Keratinocyte (primary cell): ENCODE measurements at regions not wholly inside any gene's neighbourhood (a gene's known extent, or its start where the extent isn't known, plus 50 kb on each side); places are given as distances from the start of the nearest gene placed in this dataset.

Source experiments
- DNase-seq: peaks from one replicate; pipeline ENCODE4 v3.0.0-alpha.2; 2011; ENCODE audit warnings: low read depth, missing footprints, low spot score
- FAIRE-seq: peaks from 2 replicates; lab custom pipeline; 2011; peaks lifted over from hg19 to GRCh38; lab: Jason Lieb, UNC
- H2AFZ ChIP-seq: 2 replicates; pipeline ENCODE4 v1.6.0; 2012; ENCODE audit warnings: low read length, control low read depth, inconsistent platforms; ENCODE audit not compliant: control insufficient read depth
- H3K27ac ChIP-seq: 2 replicates; pipeline ENCODE4 v1.5.1; 2011; ENCODE audit warnings: low read length; ENCODE audit not compliant: control insufficient read depth, insufficient read depth
- H3K27me3 ChIP-seq: 3 replicates; pipeline ENCODE4 v1.6.0; 2011; ENCODE audit warnings: low read length; ENCODE audit not compliant: control insufficient read depth, insufficient read depth; ENCODE audit errors: extremely low read depth
- H3K36me3 ChIP-seq, 2 experiments: 2 replicates in 1 of 2; 3 replicates in 1 of 2; pipeline ENCODE4 v1.5.1; 2011; ENCODE audit warnings: low read length in 2 of 2, mild to moderate bottlenecking in 1 of 2; ENCODE audit not compliant: control insufficient read depth in 2 of 2, insufficient read depth in 2 of 2; ENCODE audit errors: extremely low read depth in 1 of 2
- H3K4me1 ChIP-seq: 3 replicates; pipeline ENCODE4 v1.5.1; 2011; ENCODE audit warnings: low read length; ENCODE audit not compliant: control insufficient read depth, insufficient read depth; ENCODE audit errors: extremely low read depth
- H3K4me2 ChIP-seq: 3 replicates; pipeline ENCODE4 v1.6.0; 2011; ENCODE audit warnings: low read depth, low read length; ENCODE audit not compliant: control insufficient read depth, insufficient read depth; ENCODE audit errors: extremely low read depth
- H3K4me3 ChIP-seq, 3 experiments: fragments of 200-600 bp in 1 of 3; sonication (generic) in 1 of 3; 2 replicates in 2 of 3; 3 replicates in 1 of 3; pipeline ENCODE4 v1.5.1; 2011 to 2016; ENCODE audit warnings: low read length in 3 of 3, mild to moderate bottlenecking in 3 of 3, control low read depth in 2 of 3, inconsistent platforms in 1 of 3, low read depth in 1 of 3, mixed read lengths in 1 of 3, mixed run types in 1 of 3, moderate library complexity in 1 of 3; ENCODE audit not compliant: control insufficient read depth in 2 of 3, insufficient read depth in 2 of 3; ENCODE audit errors: extremely low read depth in 1 of 3
- H3K79me2 ChIP-seq: 2 replicates; pipeline ENCODE4 v1.6.0; 2012; ENCODE audit warnings: low read length; ENCODE audit not compliant: control insufficient read depth, insufficient read depth
- H3K9ac ChIP-seq: 3 replicates; pipeline ENCODE4 v1.6.0; 2011; ENCODE audit warnings: low read length; ENCODE audit not compliant: control insufficient read depth, insufficient read depth; ENCODE audit errors: extremely low read depth
- H3K9me1 ChIP-seq: 3 replicates; pipeline ENCODE4 v1.6.0; 2011; ENCODE audit warnings: low read length; ENCODE audit not compliant: control insufficient read depth, insufficient read depth; ENCODE audit errors: extremely low read depth
- H3K9me3 ChIP-seq: 2 replicates; pipeline ENCODE4 v1.5.1; 2012; ENCODE audit warnings: low read depth, low read length; ENCODE audit not compliant: control insufficient read depth
- H4K20me1 ChIP-seq: 3 replicates; pipeline ENCODE4 v1.6.0; 2011; ENCODE audit warnings: low read length; ENCODE audit not compliant: control insufficient read depth, insufficient read depth; ENCODE audit errors: extremely low read depth
- CTCF ChIP-seq, 3 experiments: IDR thresholded peaks in 1 of 3; conservative IDR thresholded peaks in 1 of 3; optimal IDR thresholded peaks in 1 of 3; 2 replicates in 2 of 3; 3 replicates in 1 of 3; pipeline versions ENCODE3 to v1.5.1; 2011; ENCODE audit warnings: low read length in 3 of 3, mild to moderate bottlenecking in 3 of 3, moderate library complexity in 2 of 3, control low read depth in 1 of 3, inconsistent platforms in 1 of 3; ENCODE audit not compliant: insufficient read depth in 2 of 3; ENCODE audit errors: extremely low read depth in 1 of 3
- EZH2 ChIP-seq: IDR thresholded peaks from one replicate; pipeline ENCODE4 v1.6.1; 2012; ENCODE audit warnings: inconsistent platforms, mild to moderate bottlenecking, low read length, moderate library complexity
- dilution Hi-C: fragments of 300-500 bp; cut with MboI; formaldehyde crosslinking; loops from one replicate; pipeline ENCODE4 v1.7.0; 2020; ENCODE audit warnings: low sequenced_read_pairs; ENCODE audit not compliant: extremely low pct_ligation_motif_present

GRCh38 chr22:49650336-49651241 is 177.1 kb downstream of the BRD1 start:
- H3K9ac ChIP-seq, result no peak overlapping the region
- no peak overlapping the region for H3K4me2 ChIP-seq
- no peaks in the 10 kb centered on the region for H3K36me3 ChIP-seq
- dilution Hi-C loops, result no loop called here
- DNase-seq (no peak), FAIRE-seq (no peak)
- no peaks in the 10 kb centered on the region for H4K20me1 ChIP-seq
- no peak overlapping the region for H2AFZ ChIP-seq
- TF ChIP-seq CTCF (optimal IDR thresholded peaks at IDR 0.05 in 1 of 3, IDR thresholded peaks at IDR 0.05 in 1 of 3, conservative IDR thresholded peaks at IDR 0.05 in 1 of 3; ENCODE audit: extremely low read depth in 1 of 3, insufficient read depth in 2 of 3, low read length in 3 of 3) (no peak), EZH2 (no peak)
- H3K27ac ChIP-seq, result no peak overlapping the region
- no peak overlapping the region for H3K4me3 ChIP-seq
- peaks cover 10% of the 10 kb centered on the region for H3K9me3 ChIP-seq
- H3K27me3 ChIP-seq, result no peaks in the 10 kb centered on the region
- H3K9me1 ChIP-seq, result no peaks in the 10 kb centered on the region
- H3K4me1 ChIP-seq, result no peaks in the 10 kb centered on the region
- no peaks in the 10 kb centered on the region for H3K79me2 ChIP-seq

GRCh38 chr22:49649166-49650068 is 178.3 kb downstream of the BRD1 start:
- dilution Hi-C loops, result no loop called here
- Histone ChIP-seq H4K20me1 (no peaks in the 10 kb centered on the region), H3K9ac (no peak overlapping the region), H3K27ac (no peak overlapping the region), H3K27me3 (no peaks in the 10 kb centered on the region), H3K4me2 (no peak overlapping the region), H3K4me3 (no peak overlapping the region), H3K9me1 (no peaks in the 10 kb centered on the region), H2AFZ (no peak overlapping the region), H3K4me1 (no peaks in the 10 kb centered on the region), H3K79me2 (no peaks in the 10 kb centered on the region), H3K9me3 (peaks cover 14% of the 10 kb centered on the region), H3K36me3 (no peaks in the 10 kb centered on the region)
- FAIRE-seq, result no peak
- DNase-seq, result no peak
- TF ChIP-seq CTCF (optimal IDR thresholded peaks at IDR 0.05 in 1 of 3, IDR thresholded peaks at IDR 0.05 in 1 of 3, conservative IDR thresholded peaks at IDR 0.05 in 1 of 3; ENCODE audit: extremely low read depth in 1 of 3, insufficient read depth in 2 of 3, low read length in 3 of 3) (no peak), EZH2 (no peak)
